ENCODE measurements at regions not wholly inside any gene's neighbourhood (a gene's known extent, or its start where the extent isn't known, plus 50 kb on each side); places are given as distances from the start of the nearest gene placed in this dataset.
"Not testable (repeated sequence)": the region's sequence is repeated elsewhere in the genome, so short reads cannot be mapped to it uniquely, and the experiment has no call there.

DNA sequence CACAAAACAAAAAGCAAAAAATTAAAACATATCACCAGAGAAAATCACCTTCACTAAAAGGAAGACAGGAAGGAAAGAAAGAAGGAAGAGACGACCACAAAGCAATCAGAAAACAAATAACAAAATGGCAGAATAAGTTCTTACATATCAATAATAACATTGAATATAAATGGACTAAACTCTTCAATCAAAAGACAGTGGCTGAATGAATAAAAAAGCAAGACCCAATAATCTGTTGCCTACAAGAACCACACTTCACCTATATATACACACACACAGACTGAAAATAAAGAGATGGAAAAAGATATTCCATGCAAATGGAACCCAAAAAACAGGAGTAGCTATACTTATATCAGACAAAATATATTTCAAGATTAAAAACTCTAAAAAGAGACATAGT lies 124.5 kb downstream of the ACTL7B start:
- H3K4me1 Mint-ChIP-seq (ENCODE audit: low read depth); H3K4me3 Mint-ChIP-seq; intact Hi-C loops (cut with micrococcal nuclease); H3K27ac Mint-ChIP-seq; H3K9me3 Mint-ChIP-seq; DNase-seq (ENCODE audit: low spot score); H3K36me3 Mint-ChIP-seq (ENCODE audit: low read depth); H3K27me3 Mint-ChIP-seq (ENCODE audit: insufficient read depth): not testable (repeated sequence)

DNA sequence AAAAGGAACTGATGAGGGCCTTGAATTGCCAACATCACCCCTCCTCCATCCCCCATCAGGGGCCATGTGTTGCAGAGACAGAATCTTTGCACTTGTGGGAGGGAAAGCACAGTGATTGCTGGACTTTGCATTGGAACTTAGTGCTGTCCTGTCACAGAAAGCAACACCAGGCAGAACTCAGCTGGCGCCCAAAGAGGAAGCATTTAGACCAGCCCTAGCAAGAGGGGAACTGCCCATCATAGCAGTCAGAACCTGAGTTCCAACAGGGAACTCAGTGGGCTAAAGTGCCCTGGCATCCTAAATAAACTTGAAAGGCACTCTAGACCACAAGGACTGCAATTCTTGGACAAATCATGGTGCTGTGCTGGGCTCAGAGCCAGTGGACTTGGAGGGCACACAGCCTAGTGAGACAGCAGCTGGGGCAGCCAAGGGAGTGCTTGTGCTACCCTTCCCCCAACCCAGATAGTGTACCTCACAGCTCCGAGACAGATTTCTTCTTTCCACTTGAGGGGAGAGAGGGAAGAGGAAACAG lies 128.1 kb downstream of the ACTL7B start:
- Mint-ChIP-seq H3K36me3 (ENCODE audit: low read depth) (no peaks in the 10 kb centered on the region), H3K4me3 (no peak overlapping the region), H3K4me1 (ENCODE audit: low read depth) (no peaks in the 10 kb centered on the region), H3K9me3 (no peaks in the 10 kb centered on the region), H3K27ac (no peak overlapping the region), H3K27me3 (ENCODE audit: insufficient read depth) (peaks cover 2% of the 10 kb centered on the region)
- intact Hi-C loops (cut with micrococcal nuclease) = no loop called here
- no peak for DNase-seq (ENCODE audit: low spot score)

- Mint-ChIP-seq H3K36me3 (ENCODE audit: low read depth) (no peaks in the 10 kb centered on the region), H3K27ac (no peak overlapping the region), H3K27me3 (ENCODE audit: insufficient read depth) (peaks cover 2% of the 10 kb centered on the region), H3K4me1 (ENCODE audit: low read depth) (no peaks in the 10 kb centered on the region), H3K4me3 (no peak overlapping the region), H3K9me3 (no peaks in the 10 kb centered on the region)
- intact Hi-C loops (cut with micrococcal nuclease) = no loop called here
- DNase-seq (ENCODE audit: low spot score) = no peak
Observed at GRCh38 chr9:108724652-108725051, 131.1 kb downstream of the ACTL7B start.

DNA sequence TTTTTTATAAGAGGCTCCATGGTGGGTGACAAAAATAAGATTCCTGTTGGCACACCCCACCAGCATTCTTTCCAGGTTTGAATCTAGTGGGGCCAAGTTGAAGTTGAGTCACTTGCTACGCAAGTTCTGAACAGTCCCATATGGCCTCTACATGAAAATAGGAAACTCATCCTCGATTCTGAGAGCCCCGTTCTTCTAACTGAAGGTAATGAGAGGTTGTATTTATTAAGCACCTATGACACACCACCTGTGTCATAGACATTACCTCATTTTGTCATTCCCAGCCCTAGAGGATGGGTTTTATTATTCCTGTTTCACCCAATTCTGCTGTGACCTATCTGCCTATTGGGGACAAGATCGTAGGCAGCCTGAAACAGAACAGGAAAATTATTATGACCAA lies 131.7 kb downstream of the ACTL7B start:
- no peaks in the 10 kb centered on the region for H3K36me3 Mint-ChIP-seq (ENCODE audit: low read depth)
- H3K9me3 Mint-ChIP-seq = no peaks in the 10 kb centered on the region
- no peak overlapping the region for H3K4me3 Mint-ChIP-seq
- peaks cover 2% of the 10 kb centered on the region for H3K27me3 Mint-ChIP-seq (ENCODE audit: insufficient read depth)
- intact Hi-C loops (cut with micrococcal nuclease) = no loop called here
- H3K27ac Mint-ChIP-seq = no peak overlapping the region
- no peaks in the 10 kb centered on the region for H3K4me1 Mint-ChIP-seq (ENCODE audit: low read depth)
- DNase-seq (ENCODE audit: low spot score) = no peak

GRCh38 chr9:108722396-108722795 lies 133.4 kb downstream of the ACTL7B start:
- no peak for DNase-seq (ENCODE audit: low spot score)
- H3K27ac Mint-ChIP-seq = no peak overlapping the region
- intact Hi-C loops (cut with micrococcal nuclease) = no loop called here
- peaks cover 3% of the 10 kb centered on the region for H3K9me3 Mint-ChIP-seq
- H3K4me1 Mint-ChIP-seq (ENCODE audit: low read depth) = no peaks in the 10 kb centered on the region
- no peaks in the 10 kb centered on the region for H3K36me3 Mint-ChIP-seq (ENCODE audit: low read depth)
- H3K4me3 Mint-ChIP-seq = no peak overlapping the region
- no peaks in the 10 kb centered on the region for H3K27me3 Mint-ChIP-seq (ENCODE audit: insufficient read depth)

GRCh38 chr9:108720191-108720642 lies 135.6 kb downstream of the ACTL7B start:
- Mint-ChIP-seq H3K9me3 (peaks cover 5% of the 10 kb centered on the region), H3K27me3 (ENCODE audit: insufficient read depth) (no peaks in the 10 kb centered on the region), H3K27ac (no peak overlapping the region), H3K4me1 (ENCODE audit: low read depth) (no peaks in the 10 kb centered on the region), H3K4me3 (no peak overlapping the region), H3K36me3 (ENCODE audit: low read depth) (no peaks in the 10 kb centered on the region)
- intact Hi-C loops (cut with micrococcal nuclease) = no loop called here
- DNase-seq (ENCODE audit: low spot score) = no peak

- Mint-ChIP-seq H3K27ac (no peak overlapping the region), H3K36me3 (ENCODE audit: low read depth) (no peaks in the 10 kb centered on the region), H3K4me3 (no peak overlapping the region), H3K27me3 (ENCODE audit: insufficient read depth) (no peaks in the 10 kb centered on the region), H3K9me3 (no peaks in the 10 kb centered on the region), H3K4me1 (ENCODE audit: low read depth) (no peaks in the 10 kb centered on the region)
- no peak for DNase-seq (ENCODE audit: low spot score)
- intact Hi-C loops (cut with micrococcal nuclease) = no loop called here
Observed at GRCh38 chr9:108710424-108710823, 145.4 kb downstream of the ACTL7B start.

GRCh38 chr9:108709997-108710396 lies 145.8 kb downstream of the ACTL7B start:
- intact Hi-C loops (cut with micrococcal nuclease) = no loop called here
- Mint-ChIP-seq H3K9me3 (no peaks in the 10 kb centered on the region), H3K36me3 (ENCODE audit: low read depth) (no peaks in the 10 kb centered on the region), H3K4me1 (ENCODE audit: low read depth) (no peaks in the 10 kb centered on the region), H3K4me3 (no peak overlapping the region), H3K27me3 (ENCODE audit: insufficient read depth) (no peaks in the 10 kb centered on the region), H3K27ac (no peak overlapping the region)
- DNase-seq (ENCODE audit: low spot score) = no peak

DNA sequence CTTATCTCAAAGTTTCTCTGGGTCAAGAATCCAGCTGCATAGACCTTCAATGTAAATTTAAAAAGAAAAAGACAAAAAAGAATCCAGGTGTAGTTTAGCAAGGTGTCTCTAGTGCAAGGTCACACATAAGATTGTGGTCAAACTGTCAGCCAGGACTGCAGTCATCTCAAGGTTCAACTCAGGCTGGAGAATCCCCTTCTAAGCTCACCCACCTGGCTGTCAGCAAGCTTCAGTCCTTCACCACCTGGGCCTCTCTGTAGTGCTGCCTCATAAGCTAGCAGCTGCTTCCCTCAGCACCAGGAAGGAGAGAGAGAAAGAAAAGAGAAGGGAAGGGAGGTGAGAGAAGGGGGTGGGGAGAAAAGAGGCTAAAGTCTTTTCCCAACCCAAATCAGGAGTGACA lies 146.7 kb downstream of the ACTL7B start:
- H3K4me1 Mint-ChIP-seq (ENCODE audit: low read depth) = no peaks in the 10 kb centered on the region
- no peak overlapping the region for H3K27ac Mint-ChIP-seq
- H3K27me3 Mint-ChIP-seq (ENCODE audit: insufficient read depth) = no peaks in the 10 kb centered on the region
- H3K4me3 Mint-ChIP-seq = no peak overlapping the region
- H3K36me3 Mint-ChIP-seq (ENCODE audit: low read depth) = no peaks in the 10 kb centered on the region
- intact Hi-C loops (cut with micrococcal nuclease) = no loop called here
- H3K9me3 Mint-ChIP-seq = no peaks in the 10 kb centered on the region
- DNase-seq (ENCODE audit: low spot score) = no peak

GRCh38 chr9:108708448-108708847 lies 147.3 kb downstream of the ACTL7B start:
- Mint-ChIP-seq H3K4me1 (ENCODE audit: low read depth) (no peaks in the 10 kb centered on the region), H3K4me3 (no peak overlapping the region), H3K36me3 (ENCODE audit: low read depth) (no peaks in the 10 kb centered on the region), H3K27ac (no peak overlapping the region), H3K27me3 (ENCODE audit: insufficient read depth) (no peaks in the 10 kb centered on the region), H3K9me3 (no peaks in the 10 kb centered on the region)
- intact Hi-C loops (cut with micrococcal nuclease) = no loop called here
- no peak for DNase-seq (ENCODE audit: low spot score)

DNA sequence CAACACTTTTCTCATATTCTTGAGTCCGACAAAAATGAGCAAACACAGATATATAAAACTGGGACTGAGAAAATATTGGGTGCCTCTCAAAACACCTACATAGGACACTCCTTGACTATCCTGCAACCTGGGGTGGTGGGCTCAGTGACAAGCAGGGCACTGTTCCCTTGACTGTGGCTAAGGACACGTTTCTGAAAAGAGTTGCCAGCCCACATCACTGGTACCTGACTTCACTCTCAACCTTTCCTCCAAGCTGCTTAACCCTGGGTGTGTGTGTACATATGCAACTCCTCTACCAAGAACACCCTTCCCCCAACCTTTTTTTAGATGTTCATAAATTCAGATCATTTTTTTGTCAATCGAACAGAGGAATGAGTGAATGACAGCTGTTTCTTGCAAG lies 148.7 kb downstream of the ACTL7B start:
- no peaks in the 10 kb centered on the region for H3K4me1 Mint-ChIP-seq (ENCODE audit: low read depth)
- DNase-seq (ENCODE audit: low spot score) = no peak
- no peak overlapping the region for H3K27ac Mint-ChIP-seq
- H3K9me3 Mint-ChIP-seq = no peaks in the 10 kb centered on the region
- intact Hi-C loops (cut with micrococcal nuclease) = no loop called here
- no peaks in the 10 kb centered on the region for H3K27me3 Mint-ChIP-seq (ENCODE audit: insufficient read depth)
- H3K36me3 Mint-ChIP-seq (ENCODE audit: low read depth) = no peaks in the 10 kb centered on the region
- no peak overlapping the region for H3K4me3 Mint-ChIP-seq

GRCh38 chr9:108704156-108704852 lies 151.5 kb downstream of the ACTL7B start:
- Mint-ChIP-seq H3K27ac (no peak overlapping the region), H3K27me3 (ENCODE audit: insufficient read depth) (no peaks in the 10 kb centered on the region), H3K9me3 (no peaks in the 10 kb centered on the region), H3K36me3 (ENCODE audit: low read depth) (no peaks in the 10 kb centered on the region), H3K4me3 (no peak overlapping the region), H3K4me1 (ENCODE audit: low read depth) (no peaks in the 10 kb centered on the region)
- DNase-seq (ENCODE audit: low spot score) = no peak
- intact Hi-C loops (cut with micrococcal nuclease) = no loop called here

- intact Hi-C loops (cut with micrococcal nuclease) = no loop called here
- DNase-seq (ENCODE audit: low spot score) = no peak
- Mint-ChIP-seq H3K27ac (no peak overlapping the region), H3K4me3 (no peak overlapping the region), H3K36me3 (ENCODE audit: low read depth) (no peaks in the 10 kb centered on the region), H3K4me1 (ENCODE audit: low read depth) (no peaks in the 10 kb centered on the region), H3K9me3 (no peaks in the 10 kb centered on the region), H3K27me3 (ENCODE audit: insufficient read depth) (no peaks in the 10 kb centered on the region)
Observed at GRCh38 chr9:108703429-108703828, 152.4 kb downstream of the ACTL7B start.

GRCh38 chr9:108702681-108703080 lies 153.1 kb downstream of the ACTL7B start:
- no peaks in the 10 kb centered on the region for H3K4me1 Mint-ChIP-seq (ENCODE audit: low read depth)
- intact Hi-C loops (cut with micrococcal nuclease) = no loop called here
- H3K27ac Mint-ChIP-seq = no peak overlapping the region
- no peaks in the 10 kb centered on the region for H3K36me3 Mint-ChIP-seq (ENCODE audit: low read depth)
- H3K9me3 Mint-ChIP-seq = no peaks in the 10 kb centered on the region
- no peak overlapping the region for H3K4me3 Mint-ChIP-seq
- DNase-seq (ENCODE audit: low spot score) = no peak
- no peaks in the 10 kb centered on the region for H3K27me3 Mint-ChIP-seq (ENCODE audit: insufficient read depth)

Measured in activated T-helper 1 cell treated with anti-CD3 and anti-CD28 coated beads, Interleukin-12 subunit alpha, Interleukin-12 subunit beta, Interleukin-2, Interleukin-4 antibody, amounts not matched to agents 30 ng/mL and 10 ng/mL and 1 ng/mL, durations not matched to agents 14 hours and 24 hours and 36 hours (primary cell).